K562 (cell line): ENCODE measurements at regions not wholly inside any gene's neighbourhood (a gene's known extent, or its start where the extent isn't known, plus 50 kb on each side); places are given as distances from the start of the nearest gene placed in this dataset.

Source experiments
- ATAC-seq: fragments of 200-7000 bp; cut with Tn5 transposase; 3 replicates; pipeline ENCODE4 v1.9.1; 2020; ENCODE audit warnings: moderate library complexity
- BruUV-seq: library from RNA; stranded (reverse); fragments of 400-500 nt; replicated peaks from 2 replicates; lab custom pipeline; 2021; lab: Mats Ljungman, UMichigan
- CTCF ChIA-PET: fragments of 300-600 bp; formaldehyde crosslinking; extraction: SDS; loops from one replicate; lab custom pipeline; 2021; ENCODE audit warnings: low intra/inter-chr PET ratio; lab: Yijun Ruan, JAX
- POLR2A ChIA-PET: fragments of 300-600, 350-650 bp; sonication (Branson Sonifier 250); formaldehyde crosslinking; extraction: SDS; loops from one replicate; lab custom pipeline; 2021; ENCODE audit warnings: antibody characterized with exemption, inconsistent platforms; lab: Yijun Ruan, JAX
- DNase-seq, 4 experiments: peaks; one replicate each; pipeline versions ENCODE4 v3.0.0 to v3.0.0-alpha.2; 2011 to 2018; ENCODE audit warnings: low spot score in 3 of 4, mixed read lengths in 3 of 4; ENCODE audit errors: extremely low read depth in 1 of 4
- FAIRE-seq: peaks from 2 replicates; lab custom pipeline; 2011; peaks lifted over from hg19 to GRCh38; lab: Jason Lieb, UNC
- H2AFZ ChIP-seq: 2 replicates; pipeline ENCODE4 v1.6.0; 2011; ENCODE audit warnings: low read depth, low read length, control low read depth, inconsistent platforms
- H3K27ac ChIP-seq: fragments of 200-600 bp; 3 replicates; pipeline ENCODE4 v1.8.0; 2011; ENCODE audit warnings: low read depth, mild to moderate bottlenecking, control low read depth, inconsistent platforms, low read length, moderate library complexity, mixed read lengths; ENCODE audit errors: extremely low read depth
- H3K27me3 ChIP-seq, 2 experiments: fragments of 300-600 bp in 1 of 2; 2 replicates in 1 of 2; 3 replicates in 1 of 2; pipeline versions ENCODE4 v1.6.0 to v1.8.0; 2011; ENCODE audit warnings: inconsistent platforms in 2 of 2, low read length in 2 of 2, mild to moderate bottlenecking in 1 of 2, mixed read lengths in 1 of 2, moderate library complexity in 1 of 2; ENCODE audit not compliant: control insufficient read depth in 2 of 2, insufficient read depth in 2 of 2
- H3K36me3 ChIP-seq: fragments of 300-600 bp; 3 replicates; pipeline ENCODE4 v1.8.0; 2011; ENCODE audit warnings: mild to moderate bottlenecking, low read length, inconsistent platforms; ENCODE audit not compliant: control insufficient read depth, insufficient read depth
- H3K4me1 ChIP-seq, 2 experiments: fragments of 200-600 bp in 1 of 2; replicated peaks in 1 of 2; 2 replicates in 1 of 2; 3 replicates in 1 of 2; pipeline versions ENCODE4 v1.5.1 to v1.8.0; 2011; ENCODE audit warnings: inconsistent platforms in 2 of 2, low read length in 2 of 2, mild to moderate bottlenecking in 1 of 2, mixed read lengths in 1 of 2, moderate library complexity in 1 of 2; ENCODE audit not compliant: control insufficient read depth in 2 of 2, insufficient read depth in 2 of 2
- H3K4me2 ChIP-seq: 2 replicates; pipeline ENCODE4 v1.6.1; 2011; ENCODE audit warnings: low read length, control low read depth, inconsistent platforms, mixed read lengths; ENCODE audit not compliant: insufficient read depth
- H3K4me3 ChIP-seq: fragments of 200-600 bp; sonication (generic), shearing (Covaris generic); 2 replicates; pipeline ENCODE4 v1.5.1; 2016; ENCODE audit warnings: control low read depth, inconsistent platforms
- H3K79me2 ChIP-seq: fragments of 200-600 bp; 3 replicates; pipeline ENCODE4 v1.8.0; 2011; ENCODE audit warnings: low read length, inconsistent platforms; ENCODE audit not compliant: control insufficient read depth, insufficient read depth
- H3K9ac ChIP-seq, 2 experiments: 2 replicates each; pipeline versions ENCODE4 v1.6.0 to v1.6.1; 2011; ENCODE audit warnings: low read depth in 2 of 2, low read length in 2 of 2, control low read depth in 1 of 2, inconsistent platforms in 1 of 2, mild to moderate bottlenecking in 1 of 2, mixed read lengths in 1 of 2; ENCODE audit not compliant: insufficient read depth in 1 of 2
- H3K9me1 ChIP-seq: one replicate; pipeline ENCODE4 v1.6.0; 2011; ENCODE audit warnings: inconsistent platforms, mild to moderate bottlenecking, low read length, moderate library complexity; ENCODE audit not compliant: control insufficient read depth, insufficient read depth
- H3K9me3 ChIP-seq: replicated peaks from 2 replicates; pipeline ENCODE4 v1.5.1; 2011; ENCODE audit warnings: low read depth, low read length, inconsistent platforms; ENCODE audit not compliant: control insufficient read depth, insufficient read depth
- H4K20me1 ChIP-seq: replicated peaks from 2 replicates; pipeline ENCODE4 v1.6.1; 2011; ENCODE audit warnings: low read length, inconsistent platforms, mixed read lengths; ENCODE audit not compliant: control insufficient read depth, insufficient read depth
- FOXA1 ChIP-seq: fragments of 450-650 bp; IDR thresholded peaks from 2 replicates; pipeline ENCODE4 v1.6.1; 2016; ENCODE audit warnings: mild to moderate bottlenecking, borderline replicate concordance
- OTX1 ChIP-seq: fragments of 450-650 bp; formaldehyde crosslinking; IDR thresholded peaks from 2 replicates; pipeline ENCODE4 v1.4.0; 2022; ENCODE audit warnings: mild to moderate bottlenecking
- in situ Hi-C: fragments of 300-500 bp; cut with MboI; formaldehyde crosslinking; loops from 4 replicates; pipeline ENCODE4 v1.15.0; 2018; ENCODE audit warnings: inconsistent platforms, mixed read lengths
- intact Hi-C: fragments of 100-400 bp; cut with micrococcal nuclease; formaldehyde crosslinking; loops from 2 replicates; pipeline ENCODE4 v1.14.2; 2022
- TF ChIP-seq, protein P1 (sequence below): fragments of 250-450 bp; sonication (Bioruptor Pico); IDR thresholded peaks from 2 replicates; pipeline ENCODE4 v1.5.0; 2020; ENCODE audit warnings: mild to moderate bottlenecking, borderline replicate concordance
- TF ChIP-seq, protein P2 (sequence below): fragments of 250-450 bp; sonication (Bioruptor Pico); IDR thresholded peaks from 2 replicates; pipeline ENCODE4 v1.5.0; 2021
- TF ChIP-seq, protein P3 (sequence below): sonication (generic); formaldehyde crosslinking; IDR thresholded peaks from 2 replicates; pipeline ENCODE4 v1.8.0; 2023; ENCODE audit warnings: mild to moderate bottlenecking, missing genetic modification reagents

DNA sequence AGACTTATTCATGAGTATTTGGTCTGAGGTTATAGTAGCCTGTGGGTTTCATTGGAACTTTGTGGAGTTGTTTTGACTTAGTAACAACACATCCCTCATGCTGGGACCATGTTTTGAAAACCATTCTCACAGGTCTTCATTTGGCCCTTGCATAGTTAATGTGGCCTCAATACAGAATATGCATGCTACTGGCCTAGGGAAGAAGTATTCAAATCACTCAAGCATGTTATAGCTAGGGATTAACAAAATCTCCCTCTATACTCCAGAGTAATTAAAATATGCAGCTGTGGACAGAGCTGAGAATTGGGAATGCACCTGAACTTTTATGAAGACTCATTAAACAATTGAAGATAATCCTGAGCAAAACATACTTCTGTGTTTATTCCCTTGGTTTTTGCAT, 325.5 kb upstream of the CHAC2 start:
- TF ChIP-seq, protein P1, sequence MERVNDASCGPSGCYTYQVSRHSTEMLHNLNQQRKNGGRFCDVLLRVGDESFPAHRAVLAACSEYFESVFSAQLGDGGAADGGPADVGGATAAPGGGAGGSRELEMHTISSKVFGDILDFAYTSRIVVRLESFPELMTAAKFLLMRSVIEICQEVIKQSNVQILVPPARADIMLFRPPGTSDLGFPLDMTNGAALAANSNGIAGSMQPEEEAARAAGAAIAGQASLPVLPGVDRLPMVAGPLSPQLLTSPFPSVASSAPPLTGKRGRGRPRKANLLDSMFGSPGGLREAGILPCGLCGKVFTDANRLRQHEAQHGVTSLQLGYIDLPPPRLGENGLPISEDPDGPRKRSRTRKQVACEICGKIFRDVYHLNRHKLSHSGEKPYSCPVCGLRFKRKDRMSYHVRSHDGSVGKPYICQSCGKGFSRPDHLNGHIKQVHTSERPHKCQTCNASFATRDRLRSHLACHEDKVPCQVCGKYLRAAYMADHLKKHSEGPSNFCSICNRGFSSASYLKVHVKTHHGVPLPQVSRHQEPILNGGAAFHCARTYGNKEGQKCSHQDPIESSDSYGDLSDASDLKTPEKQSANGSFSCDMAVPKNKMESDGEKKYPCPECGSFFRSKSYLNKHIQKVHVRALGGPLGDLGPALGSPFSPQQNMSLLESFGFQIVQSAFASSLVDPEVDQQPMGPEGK (CRISPR knock-in tag), result no peak
- TF ChIP-seq, protein P2, sequence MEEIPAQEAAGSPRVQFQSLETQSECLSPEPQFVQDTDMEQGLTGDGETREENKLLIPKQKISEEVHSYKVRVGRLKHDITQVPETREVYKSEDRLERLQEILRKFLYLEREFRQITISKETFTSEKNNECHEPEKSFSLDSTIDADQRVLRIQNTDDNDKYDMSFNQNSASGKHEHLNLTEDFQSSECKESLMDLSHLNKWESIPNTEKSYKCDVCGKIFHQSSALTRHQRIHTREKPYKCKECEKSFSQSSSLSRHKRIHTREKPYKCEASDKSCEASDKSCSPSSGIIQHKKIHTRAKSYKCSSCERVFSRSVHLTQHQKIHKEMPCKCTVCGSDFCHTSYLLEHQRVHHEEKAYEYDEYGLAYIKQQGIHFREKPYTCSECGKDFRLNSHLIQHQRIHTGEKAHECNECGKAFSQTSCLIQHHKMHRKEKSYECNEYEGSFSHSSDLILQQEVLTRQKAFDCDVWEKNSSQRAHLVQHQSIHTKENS (CRISPR knock-in tag), result no peak
- TF ChIP-seq FOXA1 (no peak), OTX1 (no peak)
- TF ChIP-seq, protein P3, sequence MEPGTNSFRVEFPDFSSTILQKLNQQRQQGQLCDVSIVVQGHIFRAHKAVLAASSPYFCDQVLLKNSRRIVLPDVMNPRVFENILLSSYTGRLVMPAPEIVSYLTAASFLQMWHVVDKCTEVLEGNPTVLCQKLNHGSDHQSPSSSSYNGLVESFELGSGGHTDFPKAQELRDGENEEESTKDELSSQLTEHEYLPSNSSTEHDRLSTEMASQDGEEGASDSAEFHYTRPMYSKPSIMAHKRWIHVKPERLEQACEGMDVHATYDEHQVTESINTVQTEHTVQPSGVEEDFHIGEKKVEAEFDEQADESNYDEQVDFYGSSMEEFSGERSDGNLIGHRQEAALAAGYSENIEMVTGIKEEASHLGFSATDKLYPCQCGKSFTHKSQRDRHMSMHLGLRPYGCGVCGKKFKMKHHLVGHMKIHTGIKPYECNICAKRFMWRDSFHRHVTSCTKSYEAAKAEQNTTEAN (CRISPR knock-in tag), result no peak
- in situ Hi-C loops, result no loop called here

More for the DNA sequence above, 325.5 kb upstream of the CHAC2 start:
- H3K9ac ChIP-seq, result no peak overlapping the region
- ChIA-PET POLR2A (no interaction called here), CTCF (no interaction called here)
- ATAC-seq (no peak), FAIRE-seq (no peak), DNase-seq (no peak)
- no peaks in the 10 kb centered on the region for H3K27me3 ChIP-seq
- H3K79me2 ChIP-seq, result no peaks in the 10 kb centered on the region
- H3K36me3 ChIP-seq, result no peaks in the 10 kb centered on the region
- no peaks in the 10 kb centered on the region for H3K4me1 ChIP-seq
- H3K27ac ChIP-seq, result no peak overlapping the region
- no peaks in the 10 kb centered on the region for H3K9me3 ChIP-seq
- intact Hi-C loops, result no loop called here
- no peak overlapping the region for H3K4me3 ChIP-seq
- BruUV-seq, result no TSS peak
- H4K20me1 ChIP-seq, result no peaks in the 10 kb centered on the region
- H3K4me2 ChIP-seq, result no peak overlapping the region
- no peak overlapping the region for H2AFZ ChIP-seq
- H3K9me1 ChIP-seq, result no peaks in the 10 kb centered on the region
